SK-N-MC (cell line): ENCODE measurements at regions not wholly inside any gene's neighbourhood (a gene's known extent, or its start where the extent isn't known, plus 50 kb on each side); places are given as distances from the start of the nearest gene placed in this dataset.

Source experiments
- EZH2 ChIP-seq: fragments of 200-600 bp; sonication (generic); IDR thresholded peaks from one replicate; pipeline ENCODE4 v1.6.1; 2017; ENCODE audit warnings: antibody characterized with exemption
- FOXP2 ChIP-seq: optimal IDR thresholded peaks from 2 replicates; pipeline ENCODE3; 2011; ENCODE audit warnings: mild to moderate bottlenecking, moderate library complexity; ENCODE audit not compliant: insufficient read depth; ENCODE audit errors: extremely low read length, control extremely low read depth
- POLR2AphosphoS5 ChIP-seq: IDR thresholded peaks from 2 replicates; pipeline ENCODE4 v1.6.1; 2012; ENCODE audit warnings: mild to moderate bottlenecking, low read depth, low read length, borderline replicate concordance

DNA sequence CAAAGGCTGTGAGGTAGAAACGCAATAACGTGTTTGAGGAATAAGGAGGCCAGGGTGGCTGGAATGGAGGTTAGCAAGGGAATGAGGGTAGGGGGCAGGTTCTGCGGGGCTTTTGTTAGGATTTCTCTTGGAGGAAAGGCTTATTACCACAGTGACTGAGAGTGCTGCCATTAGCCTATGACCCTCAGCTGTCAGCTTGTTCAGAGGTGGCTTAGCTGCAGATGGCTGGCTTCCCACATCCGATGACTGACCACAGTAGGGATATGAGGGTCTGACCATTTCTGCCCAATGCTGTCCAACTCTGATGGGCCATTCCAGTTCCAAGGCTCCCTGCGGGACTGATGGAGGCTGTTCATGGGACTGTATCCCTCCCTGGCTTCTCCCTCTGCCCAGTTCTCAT is 181.8 kb downstream of the MIAT start:
- TF ChIP-seq EZH2 (no peak), POLR2AphosphoS5 (no peak), FOXP2 (no peak)
